ENCODE measurements at regions not wholly inside any gene's neighbourhood (a gene's known extent, or its start where the extent isn't known, plus 50 kb on each side); places are given as distances from the start of the nearest gene placed in this dataset.

DNA sequence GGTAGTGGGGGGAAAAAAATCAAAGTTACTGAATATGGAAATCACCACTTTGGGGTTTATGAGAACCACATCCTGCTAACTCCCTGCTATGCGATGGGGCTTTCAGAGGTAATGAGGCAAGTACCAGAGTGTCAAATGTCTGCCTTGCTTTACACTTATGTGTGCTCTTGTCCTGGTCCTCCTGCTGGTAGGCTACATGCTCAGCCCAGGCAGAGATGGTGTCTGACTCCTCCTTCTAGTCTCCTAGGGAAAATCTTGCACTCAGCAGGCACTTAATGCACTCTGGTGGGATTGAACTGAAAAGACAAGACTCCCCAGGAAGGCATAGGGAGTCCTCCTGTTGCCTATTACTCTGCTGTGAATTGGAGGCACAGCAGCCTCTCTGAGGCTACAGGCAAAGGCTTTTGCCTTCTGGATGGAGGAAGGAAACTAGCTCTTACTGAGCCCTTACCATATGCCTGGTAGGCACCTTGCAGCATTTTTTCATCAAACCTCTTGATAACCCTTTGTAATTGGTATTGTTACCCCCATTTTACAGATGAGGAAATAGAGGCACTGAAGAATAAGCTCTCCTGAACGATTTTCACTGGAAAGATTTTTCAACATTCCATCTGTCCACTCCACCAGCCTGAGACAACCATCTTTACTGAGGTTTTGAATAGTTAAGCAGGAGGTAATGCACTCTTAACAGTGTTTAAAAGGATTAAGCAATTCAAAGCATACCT lies 132.1 kb upstream of the PAX6 start:
- peaks cover 2% of the 10 kb centered on the region for H3K4me1 Mint-ChIP-seq (ENCODE audit: low read depth)
- intact Hi-C loops (cut with micrococcal nuclease) = no loop called here
- no peak overlapping the region for H3K4me3 Mint-ChIP-seq (ENCODE audit: low read depth)
- H3K27me3 Mint-ChIP-seq (ENCODE audit: low read depth) = peaks cover 13% of the 10 kb centered on the region
- H3K27ac Mint-ChIP-seq = no peak overlapping the region
- no peaks in the 10 kb centered on the region for H3K36me3 Mint-ChIP-seq (ENCODE audit: low read depth)
- DNase-seq (ENCODE audit: low spot score) = no peak
- no peaks in the 10 kb centered on the region for H3K9me3 Mint-ChIP-seq

DNA sequence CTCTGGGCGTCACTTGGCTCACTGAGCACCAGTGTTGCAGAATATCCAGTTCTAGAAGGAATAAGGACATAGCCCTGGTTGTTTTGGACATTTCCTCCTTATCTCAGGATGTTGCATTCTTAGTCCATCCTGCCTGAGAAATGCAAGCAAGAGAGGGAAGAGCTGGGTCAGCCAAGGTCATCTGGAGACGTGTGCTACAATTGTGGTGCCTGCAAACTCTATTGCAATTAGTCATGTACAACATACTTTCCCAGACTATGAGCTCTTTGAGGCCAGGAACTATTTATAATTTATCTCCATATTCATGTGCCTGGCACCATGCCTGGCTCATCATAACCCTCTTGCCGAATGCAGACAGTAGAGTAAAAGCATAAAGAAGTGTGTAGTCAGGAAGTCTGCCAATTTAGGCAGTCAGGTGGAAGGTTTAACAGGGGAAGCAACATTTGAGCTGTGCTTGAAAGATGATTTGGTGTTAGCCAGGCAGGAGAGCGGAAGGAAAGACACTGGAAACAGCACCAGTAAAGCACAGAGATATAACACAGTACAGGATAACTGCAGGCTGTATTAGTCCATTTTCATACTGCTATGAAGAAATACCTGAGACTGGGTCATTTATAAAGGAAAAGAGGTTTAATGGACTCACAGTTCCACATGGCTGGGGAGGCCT lies 129.4 kb upstream of the PAX6 start:
- Mint-ChIP-seq H3K27ac (no peak overlapping the region), H3K36me3 (ENCODE audit: low read depth) (no peaks in the 10 kb centered on the region), H3K27me3 (ENCODE audit: low read depth) (peaks cover 7% of the 10 kb centered on the region), H3K4me3 (ENCODE audit: low read depth) (no peak overlapping the region), H3K9me3 (no peaks in the 10 kb centered on the region), H3K4me1 (ENCODE audit: low read depth) (peaks cover 2% of the 10 kb centered on the region)
- no peak for DNase-seq (ENCODE audit: low spot score)
- intact Hi-C loops (cut with micrococcal nuclease) = no loop called here

DNA sequence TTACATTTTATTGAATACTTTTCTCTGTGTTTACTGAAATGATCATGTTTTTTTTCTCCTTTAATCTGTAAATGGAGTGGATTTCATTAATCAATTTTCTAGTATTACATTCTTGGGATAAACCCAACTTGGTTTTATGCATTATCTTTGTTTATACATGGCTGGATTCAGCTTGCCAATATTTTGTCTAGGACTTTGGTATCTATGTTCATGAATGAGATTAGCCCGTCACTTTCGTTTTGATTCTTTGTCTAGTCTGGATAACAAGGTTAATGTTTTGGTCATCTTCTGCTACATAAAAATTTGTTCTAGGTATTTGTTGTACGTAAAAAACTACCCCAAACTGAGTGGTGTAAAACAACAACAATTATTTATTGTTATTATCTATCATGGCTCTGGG lies 127.9 kb upstream of the PAX6 start:
- Mint-ChIP-seq H3K27ac (no peak overlapping the region), H3K4me3 (ENCODE audit: low read depth) (no peak overlapping the region), H3K9me3 (no peaks in the 10 kb centered on the region), H3K27me3 (ENCODE audit: low read depth) (peaks cover 5% of the 10 kb centered on the region), H3K36me3 (ENCODE audit: low read depth) (no peaks in the 10 kb centered on the region), H3K4me1 (ENCODE audit: low read depth) (peaks cover 2% of the 10 kb centered on the region)
- no peak for DNase-seq (ENCODE audit: low spot score)
- intact Hi-C loops (cut with micrococcal nuclease) = no loop called here

DNA sequence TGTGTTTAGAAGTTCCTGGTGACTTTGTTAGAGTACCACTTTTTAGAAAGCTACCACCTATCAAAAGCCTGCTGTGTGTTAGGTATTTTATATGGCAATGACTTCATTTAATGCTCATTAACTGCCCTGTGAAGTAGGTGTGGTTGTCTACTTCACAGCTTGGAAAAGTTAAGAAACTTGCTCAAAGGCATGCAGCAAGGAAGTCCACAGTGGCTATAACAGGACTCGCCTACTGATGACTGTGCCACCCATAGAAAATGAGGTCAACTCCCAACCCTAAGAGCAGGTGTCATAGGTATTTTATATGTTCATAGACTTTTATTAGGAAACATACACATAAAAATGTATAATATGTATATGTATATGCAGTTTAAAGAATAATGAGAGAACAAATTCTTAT lies 125.2 kb upstream of the PAX6 start:
- DNase-seq (ENCODE audit: low spot score) = no peak
- intact Hi-C loops (cut with micrococcal nuclease) = no loop called here
- H3K4me1 Mint-ChIP-seq (ENCODE audit: low read depth) = no peaks in the 10 kb centered on the region
- no peaks in the 10 kb centered on the region for H3K9me3 Mint-ChIP-seq
- H3K27ac Mint-ChIP-seq = no peak overlapping the region
- no peaks in the 10 kb centered on the region for H3K36me3 Mint-ChIP-seq (ENCODE audit: low read depth)
- H3K27me3 Mint-ChIP-seq (ENCODE audit: low read depth) = peaks cover 5% of the 10 kb centered on the region
- H3K4me3 Mint-ChIP-seq (ENCODE audit: low read depth) = no peak overlapping the region

DNA sequence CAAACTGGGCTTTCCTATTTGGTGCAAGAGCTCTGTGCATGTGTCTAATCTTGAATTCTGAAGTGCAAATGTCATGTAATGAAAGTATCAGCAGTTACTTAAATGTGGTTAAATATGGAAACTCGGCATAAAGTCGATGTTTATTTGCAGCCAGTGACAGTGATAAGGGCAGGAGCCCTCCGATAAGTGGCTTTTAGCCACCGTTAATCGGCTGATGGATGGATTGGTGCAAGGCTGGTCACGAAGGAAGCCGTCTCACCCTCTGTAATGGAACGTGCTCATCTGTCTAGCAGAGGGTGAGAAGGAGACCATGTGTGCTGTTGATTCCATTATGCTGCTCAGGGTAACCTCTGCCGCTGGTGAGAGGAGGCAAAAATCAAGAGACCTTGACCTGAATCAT lies 121.8 kb upstream of the PAX6 start:
- H3K4me3 Mint-ChIP-seq (ENCODE audit: low read depth) = no peak overlapping the region
- intact Hi-C loops (cut with micrococcal nuclease) = no loop called here
- H3K27me3 Mint-ChIP-seq (ENCODE audit: low read depth) = no peaks in the 10 kb centered on the region
- no peaks in the 10 kb centered on the region for H3K36me3 Mint-ChIP-seq (ENCODE audit: low read depth)
- H3K9me3 Mint-ChIP-seq = no peaks in the 10 kb centered on the region
- H3K27ac Mint-ChIP-seq = no peak overlapping the region
- H3K4me1 Mint-ChIP-seq (ENCODE audit: low read depth) = no peaks in the 10 kb centered on the region
- DNase-seq (ENCODE audit: low spot score) = no peak

DNA sequence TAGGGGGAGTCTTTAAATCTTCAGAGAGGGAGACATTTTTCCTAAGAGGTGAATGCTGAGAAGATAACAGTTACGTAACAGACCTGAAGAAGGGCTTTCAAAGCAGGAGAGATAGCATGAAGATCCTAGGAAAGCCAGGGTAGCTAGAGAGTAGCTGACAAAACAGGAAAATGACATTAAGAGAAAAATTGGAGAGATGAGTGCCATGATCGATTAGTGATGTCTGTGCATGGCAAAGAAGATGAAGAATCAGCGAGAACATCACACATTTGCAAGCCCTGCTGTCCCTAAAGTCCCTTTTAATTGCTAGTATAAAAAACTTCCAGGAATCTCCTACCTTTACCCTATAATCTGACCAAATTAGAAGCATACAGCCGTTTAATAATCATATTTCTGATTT lies 116.9 kb upstream of the PAX6 start:
- Mint-ChIP-seq H3K27me3 (ENCODE audit: low read depth) (no peaks in the 10 kb centered on the region), H3K4me3 (ENCODE audit: low read depth) (no peak overlapping the region), H3K36me3 (ENCODE audit: low read depth) (no peaks in the 10 kb centered on the region), H3K4me1 (ENCODE audit: low read depth) (no peaks in the 10 kb centered on the region), H3K9me3 (no peaks in the 10 kb centered on the region), H3K27ac (no peak overlapping the region)
- no peak for DNase-seq (ENCODE audit: low spot score)
- intact Hi-C loops (cut with micrococcal nuclease) = no loop called here

DNA sequence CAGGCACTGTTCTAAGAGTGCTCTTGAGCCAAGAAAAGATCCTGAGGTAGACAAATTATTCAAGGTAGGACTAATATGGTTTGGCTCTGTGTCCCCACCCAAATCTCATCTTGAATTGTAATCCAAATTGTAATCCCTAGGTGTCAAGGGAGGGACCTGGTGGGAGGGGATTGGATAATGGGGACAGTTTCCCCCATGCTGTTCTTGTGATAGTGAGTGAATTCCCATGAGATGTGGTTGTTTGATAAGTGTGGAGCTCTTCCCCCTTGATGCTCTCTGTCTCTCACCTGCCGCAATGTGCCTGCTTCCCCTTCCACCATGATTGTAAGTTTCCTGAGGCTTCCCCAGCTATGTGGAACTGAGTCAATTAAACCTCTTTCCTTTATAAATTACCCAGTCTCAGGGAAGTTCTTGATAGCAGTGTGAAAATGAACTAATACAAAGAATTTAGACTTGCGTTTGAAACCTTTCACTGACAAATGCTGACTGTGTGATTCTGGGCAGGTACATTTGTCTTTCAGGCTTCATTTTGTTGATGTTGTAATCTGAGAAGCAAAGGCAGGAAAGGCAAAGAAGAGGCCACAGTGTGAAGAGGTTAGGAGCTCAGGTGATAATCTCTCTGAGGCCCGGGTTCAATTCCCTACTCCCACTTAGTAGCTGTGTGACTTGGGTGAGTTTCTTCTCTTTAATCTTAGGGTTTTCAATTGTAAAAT lies 115.8 kb upstream of the PAX6 start:
- intact Hi-C loops (cut with micrococcal nuclease) = no loop called here
- H3K9me3 Mint-ChIP-seq = no peaks in the 10 kb centered on the region
- no peaks in the 10 kb centered on the region for H3K36me3 Mint-ChIP-seq (ENCODE audit: low read depth)
- H3K27me3 Mint-ChIP-seq (ENCODE audit: low read depth) = no peaks in the 10 kb centered on the region
- no peak overlapping the region for H3K4me3 Mint-ChIP-seq (ENCODE audit: low read depth)
- no peak overlapping the region for H3K27ac Mint-ChIP-seq
- DNase-seq (ENCODE audit: low spot score) = no peak
- no peaks in the 10 kb centered on the region for H3K4me1 Mint-ChIP-seq (ENCODE audit: low read depth)

DNA sequence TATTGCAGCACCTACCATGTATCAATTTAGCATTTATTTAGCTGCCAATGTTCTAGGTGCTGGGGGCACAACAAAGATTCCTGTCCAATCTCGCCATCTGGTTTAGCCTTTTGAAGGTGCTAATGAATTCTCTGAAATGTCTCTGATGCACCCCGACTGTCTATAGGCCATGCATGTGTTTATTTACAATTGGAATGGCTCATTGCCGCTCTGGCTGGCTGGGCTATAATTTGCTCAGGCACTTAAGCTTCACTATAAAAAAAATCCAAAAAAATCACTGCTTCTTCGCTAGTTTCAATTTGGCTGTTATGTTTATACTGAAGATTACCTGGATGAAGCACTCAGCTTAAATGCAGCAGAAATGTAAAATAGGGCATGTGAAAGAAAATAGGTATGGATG lies 115.0 kb upstream of the PAX6 start:
- no peaks in the 10 kb centered on the region for H3K9me3 Mint-ChIP-seq
- intact Hi-C loops (cut with micrococcal nuclease) = no loop called here
- H3K4me3 Mint-ChIP-seq (ENCODE audit: low read depth) = no peak overlapping the region
- no peaks in the 10 kb centered on the region for H3K36me3 Mint-ChIP-seq (ENCODE audit: low read depth)
- no peaks in the 10 kb centered on the region for H3K27me3 Mint-ChIP-seq (ENCODE audit: low read depth)
- DNase-seq (ENCODE audit: low spot score) = no peak
- no peak overlapping the region for H3K27ac Mint-ChIP-seq
- no peaks in the 10 kb centered on the region for H3K4me1 Mint-ChIP-seq (ENCODE audit: low read depth)

DNA sequence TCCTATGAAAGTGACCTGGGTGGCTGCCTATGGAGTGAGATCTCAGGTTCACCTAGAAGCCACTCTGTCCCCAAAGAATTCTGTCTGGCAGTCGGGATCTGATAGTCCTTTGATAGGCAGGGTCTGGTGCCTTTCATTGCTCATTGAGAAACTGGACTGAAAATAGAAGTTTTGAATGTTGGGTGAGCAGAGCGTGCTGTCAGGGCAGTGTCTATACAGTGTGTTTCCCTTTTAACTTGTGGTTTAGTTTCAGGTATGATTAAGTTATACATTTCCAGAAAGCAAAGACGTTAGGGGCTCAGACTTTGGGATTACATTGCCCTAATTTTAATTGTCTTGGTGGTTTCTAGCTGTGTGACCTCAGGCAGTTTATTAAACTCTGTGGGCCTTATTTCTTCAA lies 111.3 kb upstream of the PAX6 start:
- DNase-seq (ENCODE audit: low spot score) = no peak
- Mint-ChIP-seq H3K9me3 (no peaks in the 10 kb centered on the region), H3K36me3 (ENCODE audit: low read depth) (no peaks in the 10 kb centered on the region), H3K4me1 (ENCODE audit: low read depth) (no peaks in the 10 kb centered on the region), H3K27ac (no peak overlapping the region), H3K27me3 (ENCODE audit: low read depth) (no peaks in the 10 kb centered on the region), H3K4me3 (ENCODE audit: low read depth) (no peak overlapping the region)
- intact Hi-C loops (cut with micrococcal nuclease) = no loop called here

DNA sequence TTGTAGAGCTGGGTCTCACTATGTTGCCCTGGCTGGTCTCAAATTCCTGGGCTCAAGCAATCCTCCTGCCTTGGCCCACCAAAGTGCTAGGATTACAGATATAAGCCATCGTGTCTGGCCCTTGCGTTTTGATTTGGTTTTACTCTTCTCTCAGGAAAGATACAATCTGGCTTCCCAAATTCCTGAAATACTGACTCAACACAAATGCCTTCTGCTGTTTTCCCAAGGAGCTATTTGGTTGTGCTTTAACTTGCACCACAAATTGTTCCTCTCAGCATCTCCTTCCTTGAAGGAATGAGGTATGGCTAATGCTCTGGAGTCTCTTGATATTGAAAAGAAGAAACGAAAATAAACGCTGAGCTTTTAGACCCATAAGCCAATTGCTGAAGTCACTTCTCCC lies 110.0 kb upstream of the PAX6 start:
- intact Hi-C loops (cut with micrococcal nuclease) = no loop called here
- Mint-ChIP-seq H3K9me3 (no peaks in the 10 kb centered on the region), H3K36me3 (ENCODE audit: low read depth) (no peaks in the 10 kb centered on the region), H3K4me3 (ENCODE audit: low read depth) (no peak overlapping the region), H3K27ac (no peak overlapping the region), H3K4me1 (ENCODE audit: low read depth) (no peaks in the 10 kb centered on the region), H3K27me3 (ENCODE audit: low read depth) (no peaks in the 10 kb centered on the region)
- DNase-seq (ENCODE audit: low spot score) = no peak

DNA sequence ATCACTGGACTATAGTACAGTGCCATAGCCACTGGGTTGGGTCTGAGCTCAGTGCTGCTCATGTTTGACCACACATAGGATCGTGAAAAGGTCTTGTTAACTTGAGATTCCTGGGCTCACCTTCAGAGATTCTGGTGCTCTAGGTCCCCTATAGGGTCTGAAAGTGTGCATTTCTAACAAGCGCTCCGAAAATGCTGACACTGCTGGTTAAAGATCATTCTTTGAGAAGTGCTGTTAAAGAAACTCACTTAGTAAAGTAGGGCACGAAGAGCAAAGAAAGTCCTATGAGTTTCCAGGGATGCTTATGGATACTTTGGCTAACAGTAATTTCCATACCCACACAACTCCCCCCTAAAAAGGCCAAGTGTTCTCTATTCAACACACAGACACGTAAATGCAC lies 108.1 kb upstream of the PAX6 start:
- H3K4me3 Mint-ChIP-seq (ENCODE audit: low read depth) = no peak overlapping the region
- H3K4me1 Mint-ChIP-seq (ENCODE audit: low read depth) = no peaks in the 10 kb centered on the region
- no peak overlapping the region for H3K27ac Mint-ChIP-seq
- intact Hi-C loops (cut with micrococcal nuclease) = no loop called here
- no peak for DNase-seq (ENCODE audit: low spot score)
- H3K9me3 Mint-ChIP-seq = no peaks in the 10 kb centered on the region
- no peaks in the 10 kb centered on the region for H3K27me3 Mint-ChIP-seq (ENCODE audit: low read depth)
- H3K36me3 Mint-ChIP-seq (ENCODE audit: low read depth) = no peaks in the 10 kb centered on the region

DNA sequence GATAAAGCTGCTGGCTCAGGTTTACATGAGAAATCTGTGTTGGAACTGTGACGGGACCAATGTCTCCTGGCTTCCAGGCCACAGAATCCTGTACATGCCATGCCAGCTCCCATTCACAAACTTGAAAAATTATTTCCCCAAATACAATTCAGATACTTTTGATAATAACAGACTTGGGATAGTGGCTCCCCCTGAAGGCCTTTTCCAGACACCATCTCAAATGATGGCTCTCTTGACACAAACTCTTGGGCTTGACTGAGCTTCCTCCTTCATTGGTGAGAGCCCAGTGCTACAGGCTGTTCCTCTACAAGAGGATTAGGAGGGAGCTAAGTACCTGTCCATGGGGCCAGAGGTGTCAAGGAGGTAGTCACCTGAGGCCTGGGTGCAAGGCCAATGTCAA lies 104.7 kb upstream of the PAX6 start:
- no peak overlapping the region for H3K27ac Mint-ChIP-seq

DNA sequence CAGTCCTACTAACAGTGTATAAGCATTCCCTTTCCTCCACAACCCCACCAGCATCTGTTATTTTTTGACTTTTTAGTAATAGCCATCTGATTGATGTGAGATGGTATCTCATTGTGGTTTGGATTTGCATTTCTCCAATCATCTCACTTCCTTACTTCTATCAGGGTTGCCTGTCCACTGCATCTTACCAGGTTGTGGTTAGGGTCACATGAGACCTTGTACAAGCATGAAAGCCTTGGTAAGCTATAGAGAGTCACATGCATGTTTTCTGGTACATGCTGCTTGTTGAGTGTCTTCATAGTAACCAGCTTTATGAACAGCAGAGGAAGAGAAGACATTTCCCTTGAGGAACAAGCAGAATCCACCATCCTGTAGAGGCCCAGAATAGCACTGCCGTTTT lies 102.9 kb upstream of the PAX6 start:
- no peak for DNase-seq (ENCODE audit: low spot score)
- H3K27ac Mint-ChIP-seq = no peak overlapping the region
- no peaks in the 10 kb centered on the region for H3K9me3 Mint-ChIP-seq
- no peaks in the 10 kb centered on the region for H3K4me1 Mint-ChIP-seq (ENCODE audit: low read depth)
- intact Hi-C loops (cut with micrococcal nuclease) = no loop called here
- no peaks in the 10 kb centered on the region for H3K36me3 Mint-ChIP-seq (ENCODE audit: low read depth)
- H3K27me3 Mint-ChIP-seq (ENCODE audit: low read depth) = no peaks in the 10 kb centered on the region
- no peak overlapping the region for H3K4me3 Mint-ChIP-seq (ENCODE audit: low read depth)

More for the DNA sequence above, 104.7 kb upstream of the PAX6 start:
- no peak for DNase-seq (ENCODE audit: low spot score)
- intact Hi-C loops (cut with micrococcal nuclease) = no loop called here
- H3K36me3 Mint-ChIP-seq (ENCODE audit: low read depth) = no peaks in the 10 kb centered on the region
- no peaks in the 10 kb centered on the region for H3K4me1 Mint-ChIP-seq (ENCODE audit: low read depth)
- H3K9me3 Mint-ChIP-seq = no peaks in the 10 kb centered on the region
- no peak overlapping the region for H3K4me3 Mint-ChIP-seq (ENCODE audit: low read depth)
- H3K27me3 Mint-ChIP-seq (ENCODE audit: low read depth) = no peaks in the 10 kb centered on the region
